ENCODE measurements at regions not wholly inside any gene's neighbourhood (a gene's known extent, or its start where the extent isn't known, plus 50 kb on each side); places are given as distances from the start of the nearest gene placed in this dataset.
"Not testable (repeated sequence)": the region's sequence is repeated elsewhere in the genome, so short reads cannot be mapped to it uniquely, and the experiment has no call there.

DNA sequence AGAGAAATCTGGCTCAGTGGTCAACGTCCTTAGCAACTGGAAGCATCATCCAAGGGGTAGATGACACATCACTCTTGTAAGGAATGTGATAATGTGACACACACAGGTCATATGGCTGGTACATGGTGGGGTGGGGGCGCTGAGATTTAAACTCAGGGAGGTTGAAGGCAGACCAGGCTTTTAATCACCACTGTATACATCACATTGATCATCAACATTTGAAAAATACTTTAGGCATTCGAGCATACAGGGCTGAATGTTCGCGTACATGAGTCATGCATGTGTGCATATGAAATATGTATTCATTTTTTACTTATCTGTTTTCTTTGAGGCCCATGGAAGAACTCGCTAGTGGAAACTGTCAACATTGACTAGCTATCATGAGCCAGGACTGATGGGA lies 976.4 kb downstream of the VRK1 start:
- DNase-seq: no peak

DNA sequence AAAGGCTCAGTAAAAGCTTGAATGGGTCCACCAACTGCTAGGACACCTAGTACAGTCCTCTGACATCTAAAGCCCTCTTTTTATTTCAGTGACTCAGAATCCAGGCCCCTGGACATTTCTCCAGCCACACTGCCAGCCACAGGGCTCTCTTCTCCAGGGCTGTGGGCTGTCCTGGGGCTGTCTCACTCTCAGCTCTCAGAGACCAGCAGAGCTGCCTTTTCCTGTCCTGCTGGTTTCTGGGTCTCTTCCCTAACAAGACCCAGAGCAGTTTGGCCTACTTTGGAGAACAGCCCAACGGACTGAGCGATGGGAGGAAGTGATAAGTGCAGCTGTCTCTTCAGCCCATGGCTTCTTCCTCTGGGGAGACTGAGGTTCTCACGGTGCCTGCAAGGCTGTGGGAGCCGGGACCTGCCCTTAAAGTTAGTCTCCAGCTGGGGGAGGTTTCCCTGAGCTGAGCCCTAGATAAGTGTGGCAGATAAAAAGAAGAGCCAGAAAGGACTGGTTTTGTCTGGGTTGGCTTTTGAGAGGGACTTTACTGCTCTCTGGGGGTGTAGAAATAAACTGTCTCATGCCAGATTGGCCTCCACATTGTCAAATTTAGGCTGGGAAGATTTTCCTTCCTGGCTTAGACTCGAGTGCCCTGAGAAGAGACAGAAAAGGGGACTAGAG lies 979.8 kb downstream of the VRK1 start:
- no peak for DNase-seq

DNA sequence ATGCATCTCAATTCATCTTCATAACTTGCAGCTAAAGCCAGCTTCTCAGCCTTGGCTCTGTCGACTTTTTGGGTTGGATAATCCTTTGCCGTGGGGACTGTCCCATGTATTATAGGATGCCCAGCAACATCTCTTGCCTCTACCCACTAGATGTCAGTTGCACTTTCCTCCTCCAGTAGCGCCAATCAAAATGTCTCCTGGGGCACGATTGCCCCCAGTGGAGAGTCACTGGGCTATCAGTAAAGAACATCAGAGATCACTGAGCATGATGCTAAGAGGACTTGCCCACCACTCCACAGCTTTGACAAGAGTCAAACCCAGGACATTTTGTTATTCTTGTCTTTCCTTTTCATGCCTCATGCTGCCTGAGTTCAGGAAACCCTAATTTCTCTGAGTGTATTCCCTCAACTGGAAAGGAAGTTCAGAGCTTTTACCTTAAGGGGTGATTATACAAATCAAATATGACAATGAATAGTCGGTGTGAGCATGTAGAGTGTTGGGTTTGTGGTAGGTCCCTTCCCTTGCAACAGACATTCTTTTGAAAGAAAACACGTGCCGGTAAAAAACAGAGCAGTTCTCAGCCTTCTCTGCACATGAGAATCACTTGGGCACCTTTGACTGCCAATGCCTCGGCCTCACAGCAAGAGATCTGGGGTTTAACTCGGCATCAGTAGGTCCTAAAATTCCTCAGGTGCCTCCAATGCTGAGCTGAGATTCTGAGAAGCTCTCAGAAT lies 980.6 kb downstream of the VRK1 start:
- no peak for DNase-seq

DNA sequence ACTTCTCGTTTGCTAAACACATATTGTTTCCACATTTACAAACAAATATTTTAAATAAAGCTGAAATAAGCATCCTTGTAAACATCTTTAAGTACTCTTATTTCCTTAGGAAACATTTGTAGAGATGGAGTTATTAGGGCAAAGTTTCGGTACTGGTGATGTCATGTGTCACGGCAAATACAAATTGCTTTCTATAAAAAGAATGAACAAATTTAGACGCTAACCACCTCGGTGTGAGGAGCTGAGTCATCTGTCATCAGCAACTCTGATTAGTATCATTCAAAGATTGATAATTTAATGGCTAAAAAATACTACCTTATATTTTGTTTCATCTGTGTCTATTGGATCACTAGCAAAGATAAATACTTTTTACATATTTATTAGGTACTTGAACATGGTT lies 982.0 kb downstream of the VRK1 start:
- DNase-seq: no peak

DNA sequence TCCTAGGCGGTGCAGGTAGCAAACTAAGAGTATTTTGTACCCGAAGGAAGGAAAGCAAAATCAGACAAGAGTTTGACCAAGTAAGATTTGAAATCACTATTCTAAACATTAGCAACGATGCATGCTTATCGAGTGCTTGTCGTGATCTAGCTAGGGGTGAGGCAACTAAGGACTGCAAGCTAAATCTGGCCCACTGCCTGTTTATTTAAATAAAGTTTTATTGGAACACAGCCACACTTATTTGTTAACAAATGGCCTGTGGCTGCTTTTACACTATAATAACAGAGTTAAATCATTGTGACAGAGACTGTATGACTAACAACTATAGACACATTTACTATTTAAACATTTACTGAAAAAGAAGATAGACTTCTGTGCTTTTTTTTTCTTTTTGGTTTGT lies 983.6 kb downstream of the VRK1 start:
- no peak for DNase-seq

DNA sequence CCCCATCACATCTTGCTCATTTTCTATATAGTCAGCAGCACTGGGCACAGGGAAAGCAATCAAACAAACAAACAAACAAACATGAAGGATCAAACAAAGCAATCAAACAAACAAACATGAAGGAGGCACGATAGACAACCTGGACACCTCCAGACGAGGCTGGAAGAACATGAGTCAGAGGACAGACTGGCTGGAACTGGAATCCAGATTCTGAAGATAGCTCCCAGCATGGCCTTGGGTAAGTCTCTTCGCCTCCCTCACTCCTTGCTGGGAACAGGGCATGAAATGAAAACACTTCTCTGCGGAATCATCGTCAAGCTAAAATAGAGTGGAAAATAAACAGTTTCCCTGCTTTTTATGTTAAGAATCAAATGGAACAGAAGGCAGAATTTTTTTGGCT lies 984.8 kb downstream of the VRK1 start:
- DNase-seq: no peak

DNA sequence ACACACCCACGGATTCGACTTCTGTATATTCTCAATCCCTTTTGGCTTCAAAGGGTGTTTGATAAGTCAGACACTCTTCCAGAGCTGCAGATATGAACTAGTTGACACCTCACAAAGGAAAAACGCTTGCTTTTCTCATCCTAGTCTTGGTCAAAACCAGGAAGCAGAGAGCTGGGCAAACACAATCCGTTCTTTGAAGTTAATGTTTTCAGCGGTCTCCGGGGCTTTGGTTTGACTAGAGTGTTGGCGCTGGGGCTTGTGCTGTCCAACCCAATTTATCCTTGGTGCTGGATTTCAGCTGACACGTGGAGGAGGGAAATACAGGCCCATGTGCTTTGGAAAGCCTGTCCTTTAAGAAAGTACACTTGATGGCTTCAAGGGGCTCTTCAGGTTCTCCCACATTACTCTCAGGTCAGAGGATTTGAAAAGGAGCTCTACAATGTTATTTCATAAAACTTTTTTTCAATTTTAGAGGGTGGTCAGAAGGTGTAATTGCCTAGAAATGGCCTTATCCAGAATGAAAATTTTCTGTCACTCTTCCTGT lies 985.8 kb downstream of the VRK1 start:
- no peak for DNase-seq

DNA sequence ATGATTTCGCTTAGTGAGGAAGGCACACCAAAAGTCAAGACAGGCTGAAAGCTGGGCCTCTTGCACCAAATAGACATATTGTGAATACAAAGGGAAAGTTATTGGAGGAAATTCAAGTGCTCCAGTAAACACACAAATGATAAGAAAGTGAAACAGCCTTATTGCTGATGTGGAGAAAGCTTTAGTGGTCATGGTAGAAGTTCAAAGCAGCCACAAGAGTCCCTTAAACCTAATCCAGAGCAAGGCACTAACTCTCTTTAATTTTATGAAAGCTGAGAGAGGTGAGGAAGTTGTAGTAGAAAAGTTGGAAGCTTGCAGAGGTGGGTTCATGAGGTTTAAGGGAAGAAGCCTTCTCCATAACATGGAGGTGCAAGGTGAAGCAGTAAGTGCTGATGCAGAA lies 988.3 kb downstream of the VRK1 start:
- no peak for DNase-seq

DNA sequence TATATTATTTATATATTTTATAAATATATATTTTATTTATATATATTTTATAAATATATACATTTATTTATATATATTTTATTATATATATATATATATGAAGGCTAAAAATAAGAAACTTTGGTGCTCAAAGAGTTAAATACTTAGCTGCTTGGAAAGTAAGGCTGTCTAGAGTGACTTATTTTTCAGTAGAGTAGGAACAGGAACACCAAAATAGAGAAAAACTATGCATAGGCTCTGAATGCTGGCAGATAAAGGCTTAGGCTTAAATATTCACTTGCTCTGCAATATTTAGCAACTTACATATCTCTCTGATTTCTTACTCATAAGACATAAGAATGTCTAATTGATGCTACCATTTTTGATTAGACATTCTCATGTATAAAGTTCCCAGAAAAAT lies 991.2 kb downstream of the VRK1 start:
- no peak for DNase-seq

DNA sequence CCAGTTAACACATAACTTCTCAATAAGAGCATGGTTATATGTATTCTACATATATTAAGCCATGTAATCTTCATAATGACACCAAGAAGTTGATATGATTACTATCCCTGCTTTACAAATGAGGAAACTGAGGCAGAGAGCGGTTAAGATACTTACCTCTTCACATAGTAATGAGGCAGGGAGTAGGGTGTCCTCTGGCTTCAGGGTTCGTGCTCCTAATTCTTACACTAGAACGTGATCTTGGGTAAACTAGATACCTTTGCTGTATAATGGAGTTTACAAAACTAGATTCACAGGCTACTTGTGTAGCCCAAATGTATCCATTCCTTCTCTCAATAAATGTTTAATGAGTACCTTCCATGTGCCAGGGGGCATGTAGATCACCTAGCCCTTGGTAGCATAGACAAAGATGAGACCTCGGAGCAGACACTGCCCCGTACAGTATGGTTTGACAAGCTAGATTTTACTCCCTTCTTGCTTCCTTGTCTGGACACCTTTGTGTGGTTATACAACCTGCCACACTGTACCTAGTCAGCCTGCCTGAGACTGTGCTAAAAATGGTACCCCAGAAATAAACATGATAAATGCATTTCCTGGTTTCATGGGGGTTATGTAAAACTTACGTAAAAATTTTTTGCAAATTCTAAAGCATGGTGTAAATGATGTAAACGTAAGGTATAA lies 991.8 kb downstream of the VRK1 start:
- no peak for DNase-seq

DNA sequence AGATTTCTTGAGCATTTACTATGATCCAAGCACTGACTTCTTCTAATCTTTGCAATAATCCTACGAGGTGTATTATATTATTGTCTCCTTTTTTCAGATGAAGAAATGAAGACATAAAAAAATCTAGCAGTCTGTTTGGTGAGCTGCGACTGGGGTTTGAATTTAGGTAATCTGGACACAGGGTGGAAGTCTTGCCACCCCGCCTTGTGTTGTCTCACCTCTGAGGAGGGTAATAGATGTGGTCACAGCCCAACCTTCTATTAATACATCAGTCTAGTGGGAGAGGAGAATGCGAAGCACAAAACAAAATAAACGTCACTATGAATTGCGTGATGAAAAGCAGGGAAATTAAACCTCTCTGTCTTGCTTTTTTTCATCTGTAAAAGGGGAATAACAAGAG lies 993.9 kb downstream of the VRK1 start:
- DNase-seq: no peak

DNA sequence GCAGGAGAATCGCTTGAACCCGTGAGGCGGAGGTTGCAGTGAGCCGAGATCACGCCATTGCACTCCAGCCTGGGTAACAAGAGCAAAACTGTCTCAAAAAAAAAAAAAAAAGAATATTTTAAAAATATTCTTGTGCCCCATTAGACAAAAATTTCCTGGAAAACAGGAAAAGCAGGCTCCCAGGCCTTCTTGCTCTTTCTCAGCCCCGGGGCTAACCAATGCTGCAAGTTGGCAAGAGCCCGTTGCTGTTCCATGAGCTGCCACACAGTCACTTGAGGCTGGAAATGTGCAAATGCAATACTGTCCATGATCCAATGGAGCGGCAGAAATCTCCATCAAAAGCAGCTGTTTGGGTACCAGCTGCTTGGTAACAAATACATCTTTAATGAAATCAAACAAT lies 994.7 kb downstream of the VRK1 start:
- no peak for DNase-seq

DNA sequence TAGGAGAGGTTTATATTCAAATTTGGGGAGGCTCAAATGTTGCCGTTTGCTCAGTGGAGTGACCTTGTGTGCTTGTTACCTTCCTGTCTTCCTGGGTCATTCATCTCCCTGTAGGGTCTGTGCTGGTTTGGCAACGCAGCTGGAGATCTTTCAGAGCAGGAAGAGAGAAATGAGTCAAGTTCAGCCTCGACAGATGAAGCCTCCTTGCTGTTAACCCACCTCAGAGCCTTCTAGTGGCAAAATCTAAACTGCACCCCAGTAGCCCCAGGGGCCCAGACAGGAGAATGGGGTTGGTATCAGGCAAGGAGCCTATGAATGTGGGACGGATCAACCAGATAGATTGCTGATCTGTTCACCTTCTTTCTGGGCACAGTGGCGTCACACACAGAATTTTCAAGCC lies 999.3 kb downstream of the VRK1 start:
- DNase-seq: no peak

DNA sequence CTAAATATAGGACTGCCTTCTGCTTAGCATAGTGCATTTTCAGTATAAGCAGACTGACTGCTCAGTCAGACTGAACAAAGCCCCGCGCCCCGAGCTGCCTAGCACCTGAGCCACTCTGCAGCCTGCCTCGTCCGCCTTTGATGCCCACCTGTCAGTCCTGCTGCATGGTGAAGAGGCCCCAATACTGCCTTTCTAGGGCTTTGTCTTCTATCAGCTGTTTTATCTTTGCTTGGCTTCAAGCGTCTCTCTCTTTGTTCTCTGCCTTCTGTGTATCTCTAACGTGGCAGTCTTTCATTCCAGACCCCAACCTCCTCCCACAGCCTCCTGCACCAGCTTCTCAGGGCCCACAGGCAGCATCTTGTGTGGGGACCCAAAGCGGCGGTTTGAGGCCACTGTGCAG lies 1001.0 kb downstream of the VRK1 start:
- DNase-seq: no peak

DNA sequence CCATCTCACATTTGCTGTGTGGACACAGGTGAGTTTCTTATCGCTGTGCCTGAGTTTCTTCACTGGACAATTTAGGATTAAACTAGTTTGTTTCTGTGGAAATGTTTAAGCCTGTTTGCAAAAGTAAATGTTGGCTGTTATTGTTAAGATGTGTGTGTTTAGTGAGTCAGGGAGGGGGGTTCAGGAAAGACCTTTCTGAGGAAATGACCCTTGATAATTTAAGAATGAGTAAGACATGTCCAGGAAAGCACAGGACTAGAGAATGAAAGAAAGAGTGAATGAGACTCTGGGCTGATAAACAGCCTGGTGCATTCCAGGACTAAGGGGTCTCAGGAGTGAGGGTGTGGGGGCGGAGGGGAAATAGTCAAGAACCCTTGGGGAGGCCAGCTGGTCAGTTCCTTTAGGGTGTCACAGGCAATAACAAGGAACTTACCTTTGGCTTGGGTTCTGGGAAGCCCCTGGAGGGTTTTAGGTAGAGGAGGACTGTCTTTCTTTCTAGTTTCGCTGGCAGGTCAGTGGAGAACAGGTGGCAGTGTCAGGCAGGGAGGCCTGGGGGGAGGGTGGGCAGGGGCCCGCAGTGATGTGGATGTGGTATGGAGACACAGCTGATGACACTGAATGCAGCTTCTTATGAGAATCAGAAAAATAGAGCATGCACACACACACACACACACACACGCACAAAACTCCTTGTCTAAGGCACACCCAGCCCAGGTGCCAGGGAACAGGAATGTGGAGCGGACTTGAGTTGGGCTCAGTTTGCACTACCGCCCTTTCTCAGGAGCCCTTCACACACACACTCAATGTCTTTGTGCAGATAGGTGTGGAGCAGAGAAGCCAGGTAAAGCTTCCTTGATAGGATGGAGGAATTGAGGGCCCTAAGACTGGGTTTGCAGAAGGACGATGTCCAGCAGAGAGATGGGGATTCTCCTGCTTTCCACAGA lies 1005.5 kb downstream of the VRK1 start:
- DNase-seq: no peak

DNA sequence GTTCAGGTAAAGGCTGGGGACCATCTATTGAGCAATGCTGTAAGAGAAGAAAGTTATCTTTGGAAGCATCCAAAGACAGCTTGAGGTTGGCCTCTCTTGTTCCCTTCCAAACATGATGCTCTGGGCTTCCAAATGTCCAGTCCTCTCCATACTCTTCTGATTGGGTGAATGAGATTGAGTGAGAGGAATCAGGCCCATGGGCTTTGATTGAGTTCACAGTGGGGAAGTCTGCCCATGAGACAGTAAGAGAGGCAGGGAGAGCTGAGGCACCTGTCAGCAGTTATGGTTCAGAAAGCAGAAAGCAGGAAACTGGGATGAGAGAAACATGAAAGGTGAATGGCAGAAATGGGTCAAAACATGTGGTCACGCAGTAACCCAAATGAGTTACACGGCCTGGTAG lies 1006.9 kb downstream of the VRK1 start:
- no peak for DNase-seq

DNA sequence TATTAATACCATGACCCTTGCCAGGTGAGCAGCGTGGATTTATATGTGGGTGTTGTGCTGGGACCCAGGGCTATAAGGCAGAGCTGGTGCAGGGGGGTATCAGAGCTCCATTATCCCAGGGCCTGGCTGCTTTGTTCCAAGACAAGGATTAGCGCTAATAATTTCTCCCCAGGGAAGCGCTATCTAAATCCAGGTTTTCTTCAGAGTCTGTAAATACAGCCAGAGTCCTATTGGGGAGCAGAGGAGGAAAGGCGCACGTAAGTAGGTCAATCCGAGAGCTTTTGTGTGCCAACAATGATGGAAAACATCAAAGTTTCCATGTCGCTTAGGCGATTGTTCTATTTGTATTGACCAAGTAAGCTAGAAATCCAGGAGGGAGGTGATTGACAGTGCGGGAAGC lies 1009.7 kb downstream of the VRK1 start:
- no peak for DNase-seq

DNA sequence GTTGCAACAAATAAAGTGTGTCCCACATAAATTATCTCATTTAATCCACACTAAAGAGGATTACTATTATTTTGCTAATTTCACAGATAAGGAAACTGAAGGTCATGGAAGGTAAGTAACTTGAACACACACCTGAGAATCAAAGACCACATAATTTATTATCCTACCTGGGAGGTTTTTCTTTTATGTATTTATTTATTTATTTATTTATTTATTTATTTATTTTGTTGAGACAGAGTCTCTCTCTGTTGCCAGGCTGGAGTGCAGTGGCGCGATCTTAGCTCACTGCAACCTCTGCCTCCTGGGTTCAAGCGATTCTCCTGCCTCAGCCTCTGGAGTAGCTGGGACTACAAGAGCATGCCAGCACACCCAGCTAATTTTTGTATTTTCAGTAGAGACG lies 1011.4 kb downstream of the VRK1 start:
- DNase-seq: not testable (repeated sequence)

DNA sequence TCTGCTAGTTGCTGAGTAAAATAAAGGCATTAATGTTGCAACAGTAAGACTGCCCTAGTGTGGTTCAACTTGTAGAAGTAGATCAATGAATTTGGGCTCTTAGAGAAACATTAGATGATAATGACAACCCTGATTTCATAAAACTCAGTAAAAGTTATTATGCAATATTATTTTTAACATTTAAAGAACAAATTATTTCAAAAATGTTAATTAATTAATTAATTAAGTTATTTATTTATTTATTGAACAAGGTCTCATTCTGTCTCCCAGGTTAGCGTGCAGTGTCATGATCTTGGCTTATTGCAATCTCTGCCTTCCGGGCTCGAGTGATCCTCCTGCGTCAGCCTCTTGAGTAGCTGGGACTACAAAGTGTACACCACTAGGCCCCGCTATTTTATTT lies 1016.4 kb downstream of the VRK1 start:
- DNase-seq: no peak

DNA sequence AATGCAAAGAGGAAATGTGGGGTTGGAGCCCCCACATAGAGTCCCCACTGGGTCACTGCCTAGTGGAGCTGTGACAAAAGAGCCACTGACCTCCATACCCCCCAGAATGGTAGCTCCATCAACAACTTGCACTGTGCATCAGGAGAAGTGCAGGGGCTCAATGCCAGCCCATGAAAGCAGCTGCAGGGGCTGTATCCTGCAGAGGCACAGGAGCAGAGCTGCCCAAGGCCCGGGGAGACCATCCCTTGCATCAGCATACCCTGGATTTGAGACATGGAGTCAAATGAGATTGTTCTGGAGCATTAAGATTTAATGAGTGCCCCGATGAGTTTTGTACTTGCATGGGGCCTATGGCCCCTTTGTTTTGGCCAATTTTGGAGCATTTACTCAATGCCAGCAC lies 1023.6 kb downstream of the VRK1 start:
- DNase-seq: no peak

DNA sequence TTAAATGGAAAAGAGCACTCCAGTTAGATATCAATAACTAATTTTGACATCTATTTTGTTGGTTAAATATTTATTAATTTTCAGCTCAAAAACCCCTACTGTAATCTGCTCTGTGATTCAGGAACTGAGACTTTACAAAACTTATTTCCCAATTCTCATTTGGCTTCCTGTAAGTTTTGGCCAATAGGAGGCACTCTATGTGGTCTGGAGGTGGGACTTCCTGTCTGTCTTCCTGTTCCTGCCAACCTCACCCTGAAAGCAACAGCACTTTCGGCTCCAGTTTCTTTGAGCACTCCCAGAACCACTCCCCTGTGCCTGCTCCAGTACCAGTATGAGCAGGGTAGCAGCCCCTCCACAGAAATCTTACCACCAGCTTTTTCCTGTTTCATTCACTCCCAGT lies 1027.0 kb downstream of the VRK1 start:
- DNase-seq: no peak

DNA sequence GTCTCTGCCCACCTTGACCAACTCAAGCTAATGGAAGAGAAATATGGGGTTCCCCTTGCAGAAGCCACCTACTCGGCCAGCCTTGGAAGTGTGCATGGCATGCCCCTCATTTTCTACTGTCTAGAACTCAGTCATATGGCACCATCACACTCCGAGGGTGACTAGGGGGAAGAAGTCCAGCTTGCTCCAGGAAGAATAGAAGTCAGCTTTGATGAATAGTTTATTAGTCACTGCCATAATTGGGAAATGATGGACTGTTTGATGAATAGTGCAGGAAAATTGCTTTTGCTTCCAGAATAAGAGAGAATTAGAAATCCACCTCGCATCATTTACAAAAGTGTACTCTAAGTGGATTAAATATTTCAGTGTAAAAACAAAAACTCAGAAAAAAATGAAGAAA lies 1030.6 kb downstream of the VRK1 start:
- no peak for DNase-seq

DNA sequence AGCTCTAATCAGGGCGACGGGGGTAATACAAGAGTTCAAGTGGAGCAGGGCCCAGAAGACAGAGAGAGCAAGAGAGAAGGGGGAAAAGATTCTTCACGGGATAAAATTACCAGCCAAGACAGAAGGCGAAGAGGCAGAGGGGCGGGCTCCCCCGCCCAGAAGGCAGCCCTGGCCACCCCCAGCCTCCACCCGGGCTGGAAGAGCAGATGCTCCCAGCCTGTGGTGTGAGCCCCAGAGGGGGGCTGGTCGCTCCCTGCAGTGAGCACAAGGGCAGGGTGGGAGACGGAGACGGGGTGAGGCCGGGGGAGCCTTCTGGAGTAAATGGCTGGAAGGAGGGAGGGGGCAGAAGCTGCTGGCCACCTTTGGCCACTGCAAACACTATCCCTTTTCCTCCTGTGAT lies 1035.6 kb downstream of the VRK1 start:
- DNase-seq: no peak
